HUES48 (cell line): ENCODE measurements at regions not wholly inside any gene's neighbourhood (a gene's known extent, or its start where the extent isn't known, plus 50 kb on each side); places are given as distances from the start of the nearest gene placed in this dataset.
A peak's percentile ranks its signal among the peaks of the same experiment; 100 is the strongest.
"Not testable (repeated sequence)": the region's sequence is repeated elsewhere in the genome, so short reads cannot be mapped to it uniquely, and the experiment has no call there.

Experiments
- H3K27ac ChIP-seq: one replicate; pipeline ENCODE4 v1.7.0; 2013; ENCODE audit warnings: low read depth, low read length, inconsistent platforms
- H3K27me3 ChIP-seq: 2 replicates; pipeline ENCODE4 v1.6.1; 2013; ENCODE audit warnings: mild to moderate bottlenecking, low read length; ENCODE audit not compliant: control insufficient read depth, insufficient read depth
- H3K36me3 ChIP-seq: 2 replicates; pipeline ENCODE4 v1.6.1; 2013; ENCODE audit warnings: low read length; ENCODE audit not compliant: control insufficient read depth, insufficient read depth
- H3K4me1 ChIP-seq: 2 replicates; pipeline ENCODE4 v1.6.1; 2013; ENCODE audit warnings: mild to moderate bottlenecking, low read length; ENCODE audit not compliant: control insufficient read depth, insufficient read depth
- H3K4me3 ChIP-seq: 2 replicates; pipeline ENCODE4 v1.5.1; 2013; ENCODE audit warnings: mild to moderate bottlenecking, low read depth, low read length
- H3K9ac ChIP-seq: 2 replicates; pipeline ENCODE4 v1.6.1; 2013; ENCODE audit warnings: mild to moderate bottlenecking, low read depth, low read length, moderate library complexity
- H3K9me3 ChIP-seq: 2 replicates; pipeline ENCODE4 v1.6.1; 2013; ENCODE audit warnings: low read length; ENCODE audit not compliant: control insufficient read depth, insufficient read depth

- no peak overlapping the region for H3K9ac ChIP-seq
- no peaks in the 10 kb centered on the region for H3K4me1 ChIP-seq
- H3K9me3 ChIP-seq, result no peaks in the 10 kb centered on the region
- H3K27ac ChIP-seq, result no peak overlapping the region
- H3K36me3 ChIP-seq, result no peaks in the 10 kb centered on the region
- H3K27me3 ChIP-seq, result no peaks in the 10 kb centered on the region
- no peak overlapping the region for H3K4me3 ChIP-seq
Measured at GRCh38 chr1:199463521-199464127, 563.9 kb upstream of the NR5A2 start.

DNA sequence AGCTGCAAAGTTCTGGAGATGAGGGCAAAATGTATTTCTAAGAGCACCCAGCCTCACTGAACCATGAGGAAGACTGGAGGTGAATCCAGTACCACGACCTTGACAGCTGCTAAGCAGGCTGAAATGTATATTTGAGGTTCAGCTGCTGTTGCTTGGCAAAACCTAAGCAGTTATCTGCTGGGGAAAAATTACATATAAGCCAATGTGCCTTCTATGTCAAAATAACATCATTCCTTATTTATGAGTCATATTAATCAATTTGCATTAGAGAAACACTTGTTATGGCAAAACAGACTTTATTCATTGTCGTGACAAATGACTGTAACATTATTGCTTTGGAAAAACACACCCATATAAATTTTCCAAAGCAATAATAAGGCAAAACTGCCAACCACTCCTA is 560.5 kb upstream of the NR5A2 start:
- no peak overlapping the region for H3K27ac ChIP-seq
- no peaks in the 10 kb centered on the region for H3K4me1 ChIP-seq
- no peaks in the 10 kb centered on the region for H3K36me3 ChIP-seq
- no peak overlapping the region for H3K9ac ChIP-seq
- no peaks in the 10 kb centered on the region for H3K9me3 ChIP-seq
- no peaks in the 10 kb centered on the region for H3K27me3 ChIP-seq
- H3K4me3 ChIP-seq, result no peak overlapping the region

- no peaks in the 10 kb centered on the region for H3K27me3 ChIP-seq
- H3K4me1 ChIP-seq, result no peaks in the 10 kb centered on the region
- no peaks in the 10 kb centered on the region for H3K9me3 ChIP-seq
- no peak overlapping the region for H3K4me3 ChIP-seq
- no peaks in the 10 kb centered on the region for H3K36me3 ChIP-seq
- H3K27ac ChIP-seq, result no peak overlapping the region
- H3K9ac ChIP-seq, result no peak overlapping the region
Measured at GRCh38 chr1:199472018-199472417, 555.5 kb upstream of the NR5A2 start.

GRCh38 chr1:199472978-199473377 is 554.5 kb upstream of the NR5A2 start:
- Histone ChIP-seq H3K27ac (no peak overlapping the region), H3K27me3 (no peaks in the 10 kb centered on the region), H3K9me3 (no peaks in the 10 kb centered on the region), H3K4me3 (no peak overlapping the region), H3K9ac (no peak overlapping the region), H3K4me1 (no peaks in the 10 kb centered on the region), H3K36me3 (no peaks in the 10 kb centered on the region)

DNA sequence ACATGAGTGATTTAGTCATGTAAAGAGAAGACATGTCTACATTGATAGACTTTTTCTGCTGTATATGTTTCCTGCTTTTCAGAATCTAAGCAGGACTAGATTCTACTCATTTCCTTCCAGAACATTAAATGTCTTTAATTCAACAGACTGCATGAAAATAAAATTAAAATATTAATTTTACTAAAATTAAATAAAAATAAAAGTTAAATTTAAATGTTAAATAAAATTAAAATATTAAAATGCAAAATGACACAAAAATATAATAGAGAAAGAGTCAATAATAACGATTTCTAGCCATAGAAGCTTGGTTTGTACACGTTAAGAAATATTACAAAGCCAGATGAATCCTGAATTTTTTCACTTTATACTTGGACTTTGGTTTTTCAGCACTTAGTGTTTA is 552.8 kb upstream of the NR5A2 start:
- no peak overlapping the region for H3K9ac ChIP-seq
- H3K9me3 ChIP-seq, result no peaks in the 10 kb centered on the region
- no peaks in the 10 kb centered on the region for H3K36me3 ChIP-seq
- no peaks in the 10 kb centered on the region for H3K4me1 ChIP-seq
- no peaks in the 10 kb centered on the region for H3K27me3 ChIP-seq
- no peak overlapping the region for H3K4me3 ChIP-seq
- no peak overlapping the region for H3K27ac ChIP-seq

DNA sequence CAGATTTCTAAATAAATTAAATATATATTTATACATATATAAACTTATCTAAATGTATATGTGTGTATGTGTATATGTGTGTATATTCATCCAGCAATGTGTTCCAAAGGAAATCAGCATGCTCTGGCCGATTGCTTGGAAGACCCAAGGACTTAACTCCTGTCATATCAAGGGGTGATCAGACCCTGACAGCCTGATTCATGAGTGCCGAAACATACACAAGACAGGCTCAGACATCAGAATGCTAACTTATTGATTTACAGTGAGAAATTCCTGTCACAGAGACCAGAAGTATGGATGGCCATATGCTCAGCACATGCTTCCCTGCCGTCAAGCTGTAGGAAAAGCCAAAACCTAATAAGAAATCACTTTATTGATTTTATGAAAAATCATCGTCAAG is 545.1 kb upstream of the NR5A2 start:
- Histone ChIP-seq H3K9me3 (no peaks in the 10 kb centered on the region), H3K4me1 (no peaks in the 10 kb centered on the region), H3K36me3 (no peaks in the 10 kb centered on the region), H3K9ac (no peak overlapping the region), H3K27me3 (no peaks in the 10 kb centered on the region), H3K4me3 (no peak overlapping the region), H3K27ac (no peak overlapping the region)

DNA sequence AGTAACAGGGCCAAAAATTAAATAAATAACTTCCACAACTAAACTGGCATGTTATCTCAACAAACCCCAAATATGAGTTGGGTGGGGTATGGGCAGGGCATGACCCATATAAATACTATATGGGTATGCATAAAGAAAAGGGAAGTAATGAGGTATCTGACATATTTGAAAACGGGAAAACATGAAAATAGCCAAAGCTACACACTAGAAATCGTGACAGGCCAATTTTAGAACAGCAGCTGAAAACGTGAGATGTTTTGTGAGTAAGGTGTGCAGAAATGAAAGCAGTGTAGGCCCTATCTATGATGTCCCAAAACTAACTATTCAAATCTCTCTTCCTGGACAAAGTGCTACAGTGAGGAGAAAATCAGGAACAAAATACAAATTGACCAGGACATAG is 537.9 kb upstream of the NR5A2 start:
- Histone ChIP-seq H3K4me1 (peaks cover 12% of the 10 kb centered on the region), H3K9me3 (peaks cover 6% of the 10 kb centered on the region), H3K4me3 (no peak overlapping the region), H3K27me3 (no peaks in the 10 kb centered on the region), H3K36me3 (no peaks in the 10 kb centered on the region), H3K9ac (no peak overlapping the region), H3K27ac (no peak overlapping the region)

DNA sequence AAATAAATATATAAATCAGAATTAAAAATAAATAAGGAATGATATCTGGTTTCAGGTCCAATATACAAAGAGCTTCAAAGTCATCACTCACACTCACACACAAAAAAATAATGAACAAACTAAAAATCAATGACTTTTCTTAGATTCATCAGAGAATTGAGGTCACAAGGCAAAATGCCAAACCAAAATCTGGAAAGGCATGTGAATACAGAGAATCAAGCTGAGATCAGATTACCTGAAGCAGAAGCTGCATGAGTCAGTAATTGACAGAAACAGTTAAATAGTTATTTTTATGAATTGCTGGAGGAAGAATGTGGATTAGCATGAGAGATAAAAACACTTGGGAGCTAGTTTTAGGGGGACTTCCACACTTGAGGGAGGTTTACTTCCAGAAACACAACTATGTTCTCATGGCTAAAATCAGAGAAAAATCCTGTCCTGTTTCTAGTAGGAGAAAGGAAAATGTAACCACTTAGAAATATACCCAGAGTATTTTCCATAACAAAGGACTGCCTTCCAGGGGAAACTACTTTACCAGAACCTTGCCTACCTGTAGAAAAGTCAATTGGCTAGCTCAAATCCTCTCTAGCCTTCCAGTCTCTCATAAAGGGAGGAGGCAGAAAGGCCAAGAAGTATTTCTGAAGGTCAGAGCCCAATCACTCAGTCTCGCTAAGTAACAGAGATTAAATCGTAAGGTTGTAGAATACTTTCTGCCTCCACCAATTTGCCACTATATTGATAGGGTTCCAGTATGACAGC is 536.6 kb upstream of the NR5A2 start:
- H3K4me3 ChIP-seq, result no peak overlapping the region; the same call in 1 of the 2 replicates
- no peaks in the 10 kb centered on the region for H3K36me3 ChIP-seq
- H3K4me1 ChIP-seq, result peaks cover 12% of the 10 kb centered on the region
- peaks cover 6% of the 10 kb centered on the region for H3K9me3 ChIP-seq
- H3K27ac ChIP-seq, result peak overlapping the region; percentile 40
- no peaks in the 10 kb centered on the region for H3K27me3 ChIP-seq
- no peak overlapping the region for H3K9ac ChIP-seq

DNA sequence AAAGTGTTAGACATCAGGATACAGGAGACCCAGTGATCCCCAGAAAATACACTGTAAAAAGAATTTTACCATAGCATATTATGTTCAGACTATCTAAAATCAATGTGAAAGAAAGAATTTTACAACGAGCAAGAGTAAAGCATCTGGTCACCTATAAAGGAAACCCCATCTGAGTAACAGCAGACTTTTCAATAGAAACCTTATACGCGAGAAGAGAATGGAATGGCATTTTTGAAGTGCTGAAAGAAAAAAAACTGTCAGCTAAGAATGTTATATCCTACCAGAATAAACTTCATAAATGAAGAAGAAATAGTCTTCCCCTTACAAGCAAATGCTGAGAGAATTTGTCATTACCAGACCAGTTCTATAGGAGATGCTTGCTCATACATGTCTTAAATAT is 532.1 kb upstream of the NR5A2 start:
- Histone ChIP-seq H3K4me1 (peaks cover 12% of the 10 kb centered on the region), H3K4me3 (no peak overlapping the region), H3K9ac (no peak overlapping the region), H3K27ac (no peak overlapping the region), H3K27me3 (no peaks in the 10 kb centered on the region), H3K36me3 (no peaks in the 10 kb centered on the region), H3K9me3 (peaks cover 6% of the 10 kb centered on the region)

DNA sequence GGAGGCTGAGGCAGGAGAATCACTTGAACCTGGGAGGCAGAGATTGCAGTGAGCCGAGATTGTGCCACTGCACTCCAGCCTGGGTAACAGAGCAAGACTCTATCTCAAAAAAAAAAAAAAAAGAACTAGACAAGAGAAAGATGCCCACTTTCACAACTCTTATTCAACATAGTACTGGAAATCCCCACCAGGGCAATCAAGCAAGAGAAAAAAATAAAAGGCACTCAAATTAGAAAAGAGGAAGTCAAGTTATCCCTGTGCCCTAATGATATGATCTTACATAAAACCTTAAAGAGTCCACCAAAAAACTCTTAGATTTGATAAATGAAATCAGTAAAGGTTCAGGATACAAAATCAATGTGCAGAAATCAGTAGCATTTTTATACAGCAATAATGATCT is 528.7 kb upstream of the NR5A2 start:
- not testable (repeated sequence) for H3K27ac ChIP-seq, H3K36me3 ChIP-seq, H3K4me3 ChIP-seq

GRCh38 chr1:199508072-199508471 is 519.4 kb upstream of the NR5A2 start:
- Histone ChIP-seq H3K36me3 (no peaks in the 10 kb centered on the region), H3K4me1 (peaks cover 12% of the 10 kb centered on the region), H3K9me3 (no peaks in the 10 kb centered on the region), H3K4me3 (no peak overlapping the region), H3K27ac (no peak overlapping the region), H3K9ac (no peak overlapping the region), H3K27me3 (no peaks in the 10 kb centered on the region)

More for the DNA sequence above, 528.7 kb upstream of the NR5A2 start:
- H3K9ac ChIP-seq, H3K27me3 ChIP-seq, H3K4me1 ChIP-seq, H3K9me3 ChIP-seq: not testable (repeated sequence)
